Spinal cord (tissue), 9 donors: ENCODE measurements at regions not wholly inside any gene's neighbourhood (a gene's known extent, or its start where the extent isn't known, plus 50 kb on each side); places are given as distances from the start of the nearest gene placed in this dataset.

Source experiments
- DNase-seq, 6 donors: peaks; one replicate each; pipeline versions ENCODE4 v3.0.0 to v3.0.0-alpha.2; 2013 to 2015; ENCODE audit warnings: low spot score in 6 of 6, low read depth in 4 of 6
- H3K27ac ChIP-seq: one replicate; pipeline ENCODE4 v1.5.1; 2013; ENCODE audit warnings: low read depth, low read length, control low read depth
- H3K27me3 ChIP-seq: one replicate; pipeline ENCODE4 v1.6.1; 2013; ENCODE audit warnings: low read length; ENCODE audit not compliant: control insufficient read depth, insufficient read depth
- H3K36me3 ChIP-seq: one replicate; pipeline ENCODE4 v1.6.1; 2013; ENCODE audit warnings: low read length; ENCODE audit not compliant: control insufficient read depth, insufficient read depth
- H3K4me1 ChIP-seq: one replicate; pipeline ENCODE4 v1.6.1; 2013; ENCODE audit warnings: low read length; ENCODE audit not compliant: control insufficient read depth, insufficient read depth
- H3K4me3 ChIP-seq: one replicate; pipeline ENCODE4 v1.5.1; 2013; ENCODE audit warnings: low read depth, low read length, control low read depth
- H3K9me3 ChIP-seq: one replicate; pipeline ENCODE4 v1.6.1; 2013; ENCODE audit warnings: low read length; ENCODE audit not compliant: control insufficient read depth, insufficient read depth
- WGBS: methylation state at CpG from one replicate; pipeline ENCODE4 v1.1.5; 2013; ENCODE audit warnings: missing lambda C conversion rate; ENCODE audit not compliant: insufficient coverage; 5-methylcytosine and 5-hydroxymethylcytosine counted together
- donor health status: healthy.

GRCh38 chr4:63396269-63396668 lies 1013.0 kb downstream of the TECRL start:
- WGBS = 89% methylated on average over 2 of the region's 4 CpGs
- Histone ChIP-seq H3K36me3 (no peaks in the 10 kb centered on the region), H3K27me3 (no peaks in the 10 kb centered on the region), H3K4me1 (no peaks in the 10 kb centered on the region), H3K4me3 (no peak overlapping the region), H3K9me3 (peaks cover 2% of the 10 kb centered on the region), H3K27ac (no peak overlapping the region)
- DNase-seq = no peak

- H3K27me3 ChIP-seq = no peaks in the 10 kb centered on the region
- H3K9me3 ChIP-seq = peaks cover 2% of the 10 kb centered on the region
- H3K4me3 ChIP-seq = no peak overlapping the region
- H3K36me3 ChIP-seq = no peaks in the 10 kb centered on the region
- no peak overlapping the region for H3K27ac ChIP-seq
- DNase-seq = no peak
- H3K4me1 ChIP-seq = no peaks in the 10 kb centered on the region
Measured at GRCh38 chr4:63393544-63393943, 1015.7 kb downstream of the TECRL start.

GRCh38 chr4:63379750-63380522 lies 1029.3 kb downstream of the TECRL start:
- H3K27ac ChIP-seq = no peak overlapping the region
- WGBS = 89% methylated on average over 6 of the region's 8 CpGs

GRCh38 chr4:63371001-63371400 lies 1038.2 kb downstream of the TECRL start:
- Histone ChIP-seq H3K36me3 (no peaks in the 10 kb centered on the region), H3K27ac (no peak overlapping the region), H3K4me1 (no peaks in the 10 kb centered on the region), H3K4me3 (no peak overlapping the region), H3K9me3 (no peaks in the 10 kb centered on the region), H3K27me3 (no peaks in the 10 kb centered on the region)
- DNase-seq = no peak

More at GRCh38 chr4:63379750-63380522, 1029.3 kb downstream of the TECRL start:
- H3K4me3 ChIP-seq = no peak overlapping the region
- H3K36me3 ChIP-seq = no peaks in the 10 kb centered on the region
- H3K9me3 ChIP-seq = no peaks in the 10 kb centered on the region
- no peaks in the 10 kb centered on the region for H3K27me3 ChIP-seq
- no peak for DNase-seq
- H3K4me1 ChIP-seq = no peaks in the 10 kb centered on the region

- no peaks in the 10 kb centered on the region for H3K4me1 ChIP-seq
- no peak overlapping the region for H3K4me3 ChIP-seq
- H3K36me3 ChIP-seq = no peaks in the 10 kb centered on the region
- no peak overlapping the region for H3K27ac ChIP-seq
- H3K27me3 ChIP-seq = no peaks in the 10 kb centered on the region
- DNase-seq = peak in 1 of 6 donors; percentile 2
- no CpG with 5 or more reads among the region's 2 CpGs for WGBS
- no peaks in the 10 kb centered on the region for H3K9me3 ChIP-seq
Measured at GRCh38 chr4:63361628-63362027, 1047.6 kb downstream of the TECRL start.

- Histone ChIP-seq H3K9me3 (no peaks in the 10 kb centered on the region), H3K4me1 (no peaks in the 10 kb centered on the region), H3K27me3 (no peaks in the 10 kb centered on the region), H3K4me3 (no peak overlapping the region), H3K27ac (no peak overlapping the region), H3K36me3 (no peaks in the 10 kb centered on the region)
- WGBS = 96% methylated on average over 2 of the region's 3 CpGs
- DNase-seq = no peak
Measured at GRCh38 chr4:63361066-63361465, 1048.2 kb downstream of the TECRL start.

- H3K4me1 ChIP-seq = no peaks in the 10 kb centered on the region
- H3K27ac ChIP-seq = no peak overlapping the region
- no peaks in the 10 kb centered on the region for H3K27me3 ChIP-seq
- peaks cover 5% of the 10 kb centered on the region for H3K9me3 ChIP-seq
- no peak for DNase-seq
- H3K4me3 ChIP-seq = no peak overlapping the region
- 91% methylated on average over 20 of the region's 21 CpGs for WGBS
- no peaks in the 10 kb centered on the region for H3K36me3 ChIP-seq
Measured at GRCh38 chr4:63349674-63350025, 1059.6 kb downstream of the TECRL start.

GRCh38 chr4:63348735-63349673 lies 1060.2 kb downstream of the TECRL start:
- H3K4me3 ChIP-seq = no peak overlapping the region
- H3K27ac ChIP-seq = no peak overlapping the region
- no peak for DNase-seq
- WGBS = 95% methylated on average over 58 of the region's 58 CpGs
- H3K27me3 ChIP-seq = no peaks in the 10 kb centered on the region
- H3K9me3 ChIP-seq = peaks cover 5% of the 10 kb centered on the region
- no peaks in the 10 kb centered on the region for H3K4me1 ChIP-seq
- no peaks in the 10 kb centered on the region for H3K36me3 ChIP-seq

GRCh38 chr4:63325140-63325539 lies 1084.1 kb downstream of the TECRL start:
- peaks cover 3% of the 10 kb centered on the region for H3K9me3 ChIP-seq
- DNase-seq = no peak
- H3K36me3 ChIP-seq = no peaks in the 10 kb centered on the region
- no peak overlapping the region for H3K4me3 ChIP-seq
- no peaks in the 10 kb centered on the region for H3K27me3 ChIP-seq
- no peak overlapping the region for H3K27ac ChIP-seq
- no peaks in the 10 kb centered on the region for H3K4me1 ChIP-seq
- no CpG with 5 or more reads among the region's 1 CpG for WGBS

GRCh38 chr4:63316633-63317032 lies 1092.6 kb downstream of the TECRL start:
- no CpG with 5 or more reads among the region's 1 CpG for WGBS
- Histone ChIP-seq H3K27me3 (no peaks in the 10 kb centered on the region), H3K36me3 (no peaks in the 10 kb centered on the region), H3K4me1 (no peaks in the 10 kb centered on the region), H3K4me3 (no peak overlapping the region), H3K27ac (no peak overlapping the region), H3K9me3 (no peaks in the 10 kb centered on the region)
- DNase-seq = no peak
